SKM-1 (cell line): ENCODE measurements at regions not wholly inside any gene's neighbourhood (a gene's known extent, or its start where the extent isn't known, plus 50 kb on each side); places are given as distances from the start of the nearest gene placed in this dataset.
"Not testable (repeated sequence)": the region's sequence is repeated elsewhere in the genome, so short reads cannot be mapped to it uniquely, and the experiment has no call there.

Source experiments
- DNase-seq: peaks from one replicate; lab custom pipeline; 2025; ENCODE audit not compliant: unreplicated experiment; lab: John Stamatoyannopoulos, UW

GRCh38 chr10:124193309-124193696 lies 99.9 kb upstream of the CHST15 start:
- DNase-seq: no peak

DNA sequence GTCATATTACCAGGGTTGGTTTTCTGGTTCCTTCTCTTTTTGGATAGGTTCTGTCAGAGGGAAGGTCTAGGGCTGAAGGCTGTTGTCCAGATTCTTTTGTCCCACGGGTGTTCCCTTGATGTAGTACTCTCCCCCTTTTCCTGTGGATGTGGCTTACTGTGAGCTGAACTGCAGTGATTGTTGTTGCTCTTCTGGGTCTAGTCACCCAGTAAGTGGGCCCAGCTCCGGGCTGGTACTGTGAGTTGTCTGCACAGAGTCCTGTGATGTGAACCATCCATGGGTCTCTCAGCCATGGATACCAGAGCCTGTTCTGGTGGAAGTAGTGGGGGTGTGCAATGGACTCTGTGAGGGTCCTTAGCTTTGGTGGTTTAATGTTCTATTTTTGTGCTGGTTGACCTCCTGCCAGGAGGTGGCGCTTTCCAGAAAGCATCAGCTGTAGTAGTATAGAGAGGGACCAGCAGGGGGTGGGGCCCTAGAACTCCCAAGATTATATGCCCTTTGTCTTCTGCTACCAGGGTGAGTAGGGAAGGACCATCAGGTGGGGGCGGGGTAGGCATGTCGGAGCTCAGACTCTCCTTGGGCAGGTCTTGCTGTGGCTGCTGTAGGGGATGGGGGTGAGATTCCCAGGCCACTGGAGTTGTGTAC lies 99.4 kb upstream of the CHST15 start:
- not testable (repeated sequence) for DNase-seq

GRCh38 chr10:124190476-124190875 lies 97.1 kb upstream of the CHST15 start:
- DNase-seq: not testable (repeated sequence)

GRCh38 chr10:124186956-124187355 lies 93.6 kb upstream of the CHST15 start:
- no peak for DNase-seq

GRCh38 chr10:124185084-124185483 lies 91.7 kb upstream of the CHST15 start:
- DNase-seq: no peak

- DNase-seq: no peak
Observed at GRCh38 chr10:124184208-124184830, 90.9 kb upstream of the CHST15 start.

GRCh38 chr10:124183617-124184016 lies 90.2 kb upstream of the CHST15 start:
- no peak for DNase-seq

DNA sequence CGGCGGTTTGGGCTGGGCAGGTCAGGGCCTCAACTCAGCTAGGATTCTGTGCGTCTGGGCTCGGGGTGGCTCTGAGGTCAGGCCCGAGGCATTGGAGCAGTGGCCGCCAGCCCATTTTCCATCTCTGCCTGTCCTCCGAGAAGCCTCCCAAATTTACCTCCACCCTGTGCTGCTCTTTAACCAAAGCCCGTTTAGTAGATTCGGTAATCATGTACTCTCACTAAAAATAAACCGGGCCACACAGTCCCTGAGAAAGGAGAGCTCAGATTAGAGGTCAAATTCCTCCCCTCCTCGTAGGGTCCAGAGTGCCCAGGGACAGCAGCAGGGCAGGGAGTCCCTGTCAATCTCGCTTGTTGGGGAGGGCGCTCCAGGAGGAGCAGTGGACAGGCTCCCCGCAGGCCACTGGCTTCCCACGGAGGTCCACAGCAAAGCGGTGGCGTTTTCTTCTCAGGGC lies 88.7 kb upstream of the CHST15 start:
- DNase-seq: no peak

DNA sequence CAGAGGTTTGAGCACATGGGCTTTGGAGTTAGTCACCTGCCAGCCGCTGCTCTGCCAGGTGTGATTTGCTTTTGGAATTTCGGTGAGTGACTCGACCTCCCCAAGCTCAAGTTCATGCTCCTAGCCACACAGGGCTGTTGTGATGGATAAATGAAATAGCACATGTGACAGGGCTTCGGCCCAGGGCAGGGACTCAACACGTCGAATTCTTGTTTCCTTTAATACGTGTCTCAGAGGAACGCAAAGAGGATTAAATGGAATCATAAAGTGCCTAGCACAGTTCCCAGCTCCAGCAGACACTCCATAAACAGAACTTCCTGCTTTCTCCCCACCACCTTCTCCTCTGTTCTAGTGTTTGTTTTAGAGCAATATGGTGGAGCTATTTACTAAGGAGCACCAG lies 88.3 kb upstream of the CHST15 start:
- no peak for DNase-seq

- no peak for DNase-seq
Observed at GRCh38 chr10:124180947-124181549, 87.7 kb upstream of the CHST15 start.

GRCh38 chr10:124180044-124180745 lies 86.8 kb upstream of the CHST15 start:
- no peak for DNase-seq

- DNase-seq: no peak
Observed at GRCh38 chr10:124179308-124180043, 86.1 kb upstream of the CHST15 start.

- no peak for DNase-seq
Observed at GRCh38 chr10:124177180-124177518, 83.8 kb upstream of the CHST15 start.

- no peak for DNase-seq
Observed at GRCh38 chr10:124176349-124177179, 83.2 kb upstream of the CHST15 start.

DNA sequence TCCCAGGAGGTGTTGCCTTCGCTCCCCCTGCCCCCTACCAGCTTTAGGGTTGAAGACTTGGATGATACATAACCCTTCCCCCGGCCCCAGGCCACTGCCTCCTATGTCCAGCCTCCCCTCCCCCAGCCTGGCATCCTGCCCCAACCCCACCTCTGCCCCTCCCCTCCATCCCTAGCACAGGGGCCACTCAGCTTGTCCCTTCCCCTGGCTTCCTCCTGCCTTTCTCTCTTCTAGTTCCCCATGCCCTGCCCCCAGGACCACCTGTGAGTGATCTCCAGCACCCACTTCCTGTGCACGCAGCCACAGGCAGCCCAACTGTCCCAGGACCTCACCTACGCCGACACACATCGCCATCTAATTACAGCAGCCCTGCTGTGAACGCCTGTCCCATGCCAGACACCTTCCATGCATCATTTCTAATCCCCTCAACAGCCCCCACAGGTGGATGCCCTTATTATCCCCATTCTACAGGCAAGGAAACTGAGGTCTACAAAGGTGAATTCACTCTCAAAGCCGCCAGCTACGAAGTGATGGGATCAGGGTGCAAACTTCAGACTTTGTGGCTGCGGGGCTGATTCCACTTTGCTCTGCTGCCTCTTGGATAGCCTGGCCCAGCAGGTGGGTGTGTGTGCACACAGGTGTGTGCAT lies 82.4 kb upstream of the CHST15 start:
- no peak for DNase-seq

- DNase-seq: no peak
Observed at GRCh38 chr10:124174673-124175645, 81.6 kb upstream of the CHST15 start.

GRCh38 chr10:124174071-124174566 lies 80.7 kb upstream of the CHST15 start:
- DNase-seq: no peak

DNA sequence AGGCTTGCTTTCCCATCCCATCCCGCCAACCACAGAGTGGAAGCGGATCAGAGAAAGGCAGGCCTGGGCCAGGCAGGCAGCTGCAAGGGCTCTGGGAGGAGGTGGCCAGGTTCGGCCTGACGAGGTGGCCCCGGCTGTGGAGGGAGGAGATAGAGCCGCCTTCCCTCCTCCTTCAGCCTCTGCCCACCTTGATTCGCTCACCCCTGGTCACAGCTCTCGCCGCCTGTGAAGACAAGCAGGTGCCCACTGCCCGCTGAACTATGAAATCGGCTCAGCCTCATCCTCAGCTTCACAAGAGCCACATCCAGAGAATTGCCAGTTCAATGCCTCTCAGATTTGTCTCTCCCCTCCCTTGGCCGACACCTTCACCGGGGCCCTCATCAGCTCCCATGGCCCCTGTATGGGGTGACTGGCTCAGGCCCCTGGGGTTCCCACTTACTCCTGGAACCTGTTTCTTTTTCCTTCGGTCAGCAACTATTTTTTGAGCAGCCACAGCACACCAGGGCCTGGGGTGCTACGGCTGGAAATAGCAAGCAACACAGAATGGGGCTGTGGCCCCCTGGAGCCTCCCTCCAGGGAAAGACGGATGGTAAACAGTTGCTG lies 80.0 kb upstream of the CHST15 start:
- DNase-seq: no peak
